ENCODE measurements at regions not wholly inside any gene's neighbourhood (a gene's known extent, or its start where the extent isn't known, plus 50 kb on each side); places are given as distances from the start of the nearest gene placed in this dataset.

- Histone ChIP-seq H3K27me3 (no peaks in the 10 kb centered on the region), H3K4me1 (replicated peaks in 1 of 2) (no peaks in the 10 kb centered on the region), H3K4me3 (no peak overlapping the region), H3K27ac (no peak overlapping the region), H3K9me3 (replicated peaks in 1 of 3) (no peaks in the 10 kb centered on the region), H3K36me3 (replicated peaks in 1 of 2) (no peaks in the 10 kb centered on the region)
- WGBS, 4 donors = 86 to 93% (median 91%) methylated on average over 4 of the region's 4 CpGs
- intact Hi-C loops (cut with DNase I) = no loop called here
- DNase-seq = no peak
- no peak for TF ChIP-seq CTCF (IDR thresholded peaks at IDR 0.05)
- TF ChIP-seq POLR2A (IDR thresholded peaks at IDR 0.05) = no peak
Measured at GRCh38 chr13:72109863-72110262, 242.9 kb upstream of the DACH1 start.

DNA sequence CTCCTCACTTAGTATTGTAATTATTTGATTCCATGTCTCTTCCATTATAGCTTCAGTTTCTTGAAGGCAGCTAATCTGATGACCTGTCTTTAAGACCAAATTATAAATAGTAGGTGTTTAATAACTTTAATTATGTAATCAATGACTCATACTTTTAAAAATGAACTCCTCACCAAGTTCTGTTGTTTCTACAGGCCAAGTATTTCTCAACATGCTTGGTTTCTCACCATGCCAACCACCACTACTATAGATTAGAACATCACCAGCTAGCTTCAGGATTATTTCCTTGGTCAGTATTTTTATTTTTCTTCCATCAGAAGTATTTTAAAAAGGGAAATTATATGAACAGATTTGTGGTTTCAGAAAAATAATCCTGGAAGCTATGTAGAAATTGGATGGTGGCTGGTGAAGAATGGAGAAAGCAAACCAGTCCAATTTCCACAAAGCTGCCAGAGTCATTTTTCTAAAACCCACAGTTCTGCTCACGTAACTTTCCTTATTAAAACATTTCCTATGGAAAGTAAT, 237.7 kb upstream of the DACH1 start:
- TF ChIP-seq POLR2A (IDR thresholded peaks at IDR 0.05) = no peak
- no peak for TF ChIP-seq CTCF (IDR thresholded peaks at IDR 0.05)
- WGBS, 4 donors = 38 to 96% (median 84%) methylated on average over 1 of the region's 1 CpG
- Histone ChIP-seq H3K27me3 (no peaks in the 10 kb centered on the region), H3K4me1 (replicated peaks in 1 of 2) (no peaks in the 10 kb centered on the region), H3K36me3 (replicated peaks in 1 of 2) (no peaks in the 10 kb centered on the region), H3K9me3 (replicated peaks in 1 of 3) (no peaks in the 10 kb centered on the region), H3K27ac (no peak overlapping the region), H3K4me3 (no peak overlapping the region)
- DNase-seq = no peak
- intact Hi-C loops (cut with DNase I) = no loop called here

- 36 to 51% (median 45%) methylated on average over 3 of the region's 3 CpGs for WGBS, 4 donors
- Histone ChIP-seq H3K36me3 (replicated peaks in 1 of 2) (no peaks in the 10 kb centered on the region), H3K4me3 (no peak overlapping the region), H3K4me1 (replicated peaks in 1 of 2) (no peaks in the 10 kb centered on the region), H3K27ac (no peak overlapping the region), H3K27me3 (no peaks in the 10 kb centered on the region), H3K9me3 (replicated peaks in 1 of 3) (no peaks in the 10 kb centered on the region)
- DNase-seq = no peak
- TF ChIP-seq POLR2A (IDR thresholded peaks at IDR 0.05) (no peak), CTCF (IDR thresholded peaks at IDR 0.05) (no peak)
- intact Hi-C loops (cut with DNase I) = no loop called here
Measured at GRCh38 chr13:72101768-72102400, 234.9 kb upstream of the DACH1 start.

DNA sequence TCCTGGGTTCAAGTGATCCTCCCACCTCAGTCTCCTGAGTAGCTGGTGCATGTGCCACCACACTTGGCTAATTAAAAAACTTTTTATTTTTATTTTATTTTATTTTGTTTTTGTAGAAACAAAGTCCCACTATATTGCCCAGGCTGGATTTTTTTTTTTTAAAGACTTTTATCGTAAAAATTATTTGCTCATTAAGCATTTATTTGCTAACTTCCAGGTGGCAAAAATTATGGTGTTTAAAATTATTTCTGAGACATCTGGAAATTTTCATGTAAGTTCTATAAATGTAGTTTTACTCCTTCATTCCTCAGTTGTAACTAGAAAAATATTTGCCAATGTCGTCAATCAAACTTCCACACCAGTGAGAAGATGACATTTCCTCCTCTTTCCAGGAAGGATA, 233.3 kb upstream of the DACH1 start:
- DNase-seq = no peak
- Histone ChIP-seq H3K4me3 (no peak overlapping the region), H3K4me1 (replicated peaks in 1 of 2) (no peaks in the 10 kb centered on the region), H3K36me3 (replicated peaks in 1 of 2) (no peaks in the 10 kb centered on the region), H3K27me3 (no peaks in the 10 kb centered on the region), H3K27ac (no peak overlapping the region), H3K9me3 (replicated peaks in 1 of 3) (no peaks in the 10 kb centered on the region)
- intact Hi-C loops (cut with DNase I) = no loop called here
- TF ChIP-seq POLR2A (IDR thresholded peaks at IDR 0.05) (no peak), CTCF (IDR thresholded peaks at IDR 0.05) (no peak)
- 47 to 76% (median 48%) methylated on average over 2 of the region's 2 CpGs for WGBS, 4 donors

Data from adrenal gland (tissue), 9 donors.